Prostate gland (tissue), 2 donors: ENCODE measurements at regions not wholly inside any gene's neighbourhood (a gene's known extent, or its start where the extent isn't known, plus 50 kb on each side); places are given as distances from the start of the nearest gene placed in this dataset.

Experiments
- CTCF ChIP-seq, 4 experiments: fragments of 200-600 bp in 2 of 4; fragments of 450-650 bp in 2 of 4; sonication (generic) in 2 of 4; IDR thresholded peaks; 1 replicate in 3 of 4; 2 replicates in 1 of 4; pipeline ENCODE4 v1.5.1; 2016 to 2019; ENCODE audit warnings: antibody characterized with exemption in 4 of 4, mild to moderate bottlenecking in 2 of 4, moderate library complexity in 2 of 4
- POLR2A ChIP-seq: fragments of 450-650 bp; IDR thresholded peaks from one replicate; pipeline ENCODE4 v1.6.1; 2016; ENCODE audit warnings: antibody characterized with exemption, mild to moderate bottlenecking
- POLR2AphosphoS5 ChIP-seq: sonication (generic); formaldehyde crosslinking; IDR thresholded peaks from one replicate; pipeline ENCODE4 v1.6.1; 2017; ENCODE audit warnings: antibody characterized with exemption

GRCh38 chr5:114658194-114658593 lies 296.3 kb downstream of the KCNN2 start:
- TF ChIP-seq POLR2AphosphoS5 = no peak
- TF ChIP-seq CTCF (IDR thresholded peaks at IDR 0.05) = no peak
- TF ChIP-seq POLR2A = no peak
